ENCODE measurements at regions not wholly inside any gene's neighbourhood (a gene's known extent, or its start where the extent isn't known, plus 50 kb on each side); places are given as distances from the start of the nearest gene placed in this dataset.

DNA sequence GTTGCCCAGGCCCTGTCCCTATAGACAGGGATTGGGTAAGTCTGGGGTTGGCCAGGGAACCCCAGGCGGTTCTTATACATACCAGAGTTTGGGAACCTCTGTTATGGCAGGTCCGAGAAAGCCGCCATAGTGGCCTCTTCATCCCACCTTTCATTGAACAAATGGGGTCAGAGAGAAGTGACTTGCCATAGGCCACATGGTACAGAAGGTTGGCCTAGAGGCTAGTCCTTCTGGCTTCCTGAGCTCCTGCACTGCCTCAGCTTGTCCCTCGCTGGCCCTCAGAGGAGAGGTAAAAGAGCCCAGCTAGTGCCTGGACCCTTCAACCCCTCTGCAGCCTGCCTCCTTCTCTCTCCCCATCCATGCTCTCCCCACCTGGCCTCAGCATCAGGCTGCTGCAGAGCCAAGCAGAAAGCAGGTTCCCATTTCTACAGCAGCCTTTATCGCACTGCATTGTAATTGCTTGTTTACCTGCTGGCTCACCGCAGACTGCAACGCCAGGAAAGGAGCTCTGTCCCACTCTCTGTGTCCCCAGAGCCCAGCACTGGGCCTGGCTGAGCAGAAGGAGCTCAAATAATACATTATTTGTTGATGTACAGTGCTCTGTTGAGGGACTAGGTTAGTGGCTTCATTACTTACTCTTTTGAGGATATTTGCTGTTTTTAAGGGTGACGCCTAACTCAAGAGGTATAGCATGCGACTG is 103.6 kb downstream of the TRIM29 start:
- FAIRE-seq (no peak), DNase-seq (ENCODE audit: low spot score) (no peak)

DNA sequence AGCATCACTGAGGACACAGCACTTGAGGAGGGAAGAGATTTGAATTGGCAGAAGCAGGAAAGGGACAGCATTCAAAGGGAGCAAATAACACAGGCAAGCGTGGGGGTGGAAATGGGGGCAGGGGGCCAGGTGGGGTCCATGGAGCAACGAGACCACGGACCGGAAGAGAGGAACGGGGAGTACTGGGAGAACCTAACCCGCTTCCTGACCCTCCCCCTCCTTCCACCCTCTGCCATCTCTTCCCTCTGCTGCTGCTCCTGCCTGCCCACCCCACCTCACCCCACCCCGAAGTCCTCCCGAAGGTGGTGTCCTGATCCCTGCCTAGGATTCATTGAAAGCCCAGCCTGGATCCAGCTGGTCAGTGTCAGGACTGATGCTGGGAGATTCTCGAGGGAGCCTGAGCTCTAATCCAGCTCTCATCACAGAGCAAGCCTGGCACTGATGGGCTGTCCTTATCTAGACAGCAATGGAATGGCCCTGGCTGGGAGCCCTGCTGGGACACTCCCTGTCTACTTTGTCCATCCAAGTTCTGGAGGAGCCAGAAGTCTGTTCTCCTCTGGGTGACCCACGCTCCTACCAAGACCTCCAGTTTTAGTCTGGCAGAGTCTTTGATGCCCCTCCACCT is 105.0 kb downstream of the TRIM29 start:
- FAIRE-seq (no peak), DNase-seq (ENCODE audit: low spot score) (no peak)

DNA sequence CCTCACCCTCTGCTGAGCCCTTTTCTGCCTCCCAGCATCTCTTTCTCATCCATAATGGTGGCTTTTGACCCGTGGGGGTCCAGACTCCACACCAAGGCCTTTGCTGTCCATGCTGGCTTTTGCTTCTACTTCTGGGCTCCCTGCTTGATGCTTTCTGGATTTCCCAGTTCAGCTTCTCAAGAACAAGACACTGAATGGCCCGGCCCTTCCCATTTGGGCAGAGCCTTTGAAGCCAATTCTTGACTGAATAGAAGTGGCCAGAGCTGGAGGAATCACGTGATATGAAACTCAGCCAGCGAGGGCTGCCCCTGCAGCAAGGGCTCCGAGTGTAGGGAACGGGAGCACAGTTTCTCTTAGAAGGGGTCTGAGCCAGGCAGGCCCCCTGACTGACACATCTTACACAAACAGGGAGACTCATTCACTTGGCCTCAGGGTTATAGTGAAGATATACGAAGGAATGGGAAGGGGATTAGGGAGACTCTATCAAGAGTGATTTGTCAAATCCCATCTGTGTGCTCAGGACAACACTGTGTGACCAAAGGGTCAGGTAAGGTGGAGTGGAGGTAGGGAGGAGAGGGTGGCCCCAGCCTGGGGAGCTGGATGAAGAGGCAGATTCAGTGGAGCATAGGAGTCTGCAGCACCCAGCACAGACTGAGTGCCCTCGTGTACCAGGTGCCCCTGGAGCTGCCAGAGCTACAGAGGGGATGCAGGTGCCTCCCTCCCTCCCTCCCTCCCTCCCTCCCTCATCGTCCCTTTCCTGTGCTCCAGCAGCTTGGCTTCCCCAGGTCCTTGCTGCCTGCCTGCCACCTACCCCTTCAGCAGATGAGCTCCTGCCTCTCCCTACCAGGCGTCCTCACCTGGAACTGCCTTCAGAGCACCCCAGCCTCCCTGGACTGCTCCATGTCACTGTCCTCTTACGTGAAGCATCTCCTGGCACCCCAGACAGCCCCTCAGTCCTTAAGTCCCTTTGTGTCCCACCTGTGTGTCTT is 106.0 kb downstream of the TRIM29 start:
- DNase-seq (ENCODE audit: low spot score) (no peak), FAIRE-seq (no peak)

DNA sequence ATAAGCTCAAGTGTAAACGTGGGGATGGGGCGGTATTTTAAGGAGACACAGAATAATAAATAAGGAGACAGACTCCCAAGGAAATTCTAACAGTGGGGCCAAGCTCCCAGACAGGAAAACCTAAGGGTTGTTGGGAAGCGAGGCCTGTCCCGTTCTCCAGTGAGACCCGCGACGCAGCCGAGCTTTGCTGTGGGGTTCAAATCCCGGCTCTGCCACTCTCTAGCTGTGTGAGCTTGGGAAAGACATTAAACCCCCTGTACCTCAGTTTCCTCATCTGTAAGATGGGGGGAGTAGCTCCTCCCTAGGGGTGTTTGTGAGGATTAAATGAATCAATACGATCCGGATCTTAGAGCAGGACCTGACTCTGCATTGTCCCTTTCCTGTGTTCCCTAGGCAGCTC is 106.8 kb downstream of the TRIM29 start:
- FAIRE-seq (no peak), DNase-seq (ENCODE audit: low spot score) (no peak)

DNA sequence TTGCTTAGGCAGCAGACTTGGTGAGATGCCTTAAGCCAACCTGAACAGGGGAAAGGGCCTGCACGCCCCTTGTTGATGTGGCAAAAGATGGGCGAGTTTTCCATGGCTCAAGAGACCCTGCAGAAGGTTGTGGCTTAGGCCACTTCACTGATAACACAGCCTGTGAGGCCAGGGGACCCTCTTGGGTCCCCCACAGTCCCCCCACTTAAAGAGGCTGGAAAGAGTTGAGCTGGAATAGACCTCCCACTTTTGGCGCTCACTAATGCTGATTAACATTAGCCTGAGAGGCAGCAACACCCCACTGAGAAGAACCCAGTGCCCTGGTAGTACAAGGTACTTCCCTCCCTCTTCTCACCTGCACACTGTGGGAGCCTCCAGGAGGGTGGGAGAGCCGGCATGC is 107.5 kb downstream of the TRIM29 start:
- FAIRE-seq: no peak
- no peak for DNase-seq (ENCODE audit: low spot score)

DNA sequence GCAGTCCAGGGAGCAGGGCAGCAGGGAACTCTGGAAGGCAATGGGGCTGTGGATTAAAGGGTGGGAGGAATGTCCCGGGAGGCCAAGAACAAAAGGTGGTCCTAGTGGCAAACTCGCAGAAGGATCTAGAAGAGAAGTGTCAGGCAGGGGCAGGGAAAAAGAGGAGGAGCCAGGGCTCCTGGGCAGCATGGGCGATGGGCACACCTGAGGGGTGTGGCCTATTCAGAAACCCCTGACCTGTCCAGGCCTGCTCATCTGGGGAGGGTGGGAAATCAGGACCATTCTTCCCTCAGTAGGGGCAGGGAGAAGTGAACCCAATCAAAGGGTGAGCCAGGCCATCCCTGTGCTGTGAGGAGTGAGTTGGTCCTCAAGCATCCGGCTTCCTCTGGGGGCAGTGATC is 108.6 kb downstream of the TRIM29 start:
- DNase-seq (ENCODE audit: low spot score): no peak
- FAIRE-seq: no peak

DNA sequence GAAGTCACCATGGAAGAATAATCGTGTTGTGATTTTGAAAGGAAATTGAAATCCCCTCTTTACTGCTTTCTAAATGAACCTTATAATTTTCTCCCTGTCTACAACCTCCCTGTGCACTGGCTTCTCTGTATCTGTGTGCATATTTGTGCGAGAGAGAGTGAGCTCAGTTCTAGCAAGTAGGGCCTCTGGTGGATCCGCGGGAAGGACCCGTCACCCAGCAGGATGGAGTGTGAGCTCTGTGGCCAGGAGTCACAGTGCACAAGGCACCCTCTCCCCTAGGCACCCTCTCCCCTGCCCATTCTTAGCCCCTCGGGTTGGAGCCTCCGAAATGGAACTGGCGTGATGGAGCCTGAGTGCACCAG is 109.0 kb downstream of the TRIM29 start:
- no peak for FAIRE-seq
- no peak for DNase-seq (ENCODE audit: low spot score)

DNA sequence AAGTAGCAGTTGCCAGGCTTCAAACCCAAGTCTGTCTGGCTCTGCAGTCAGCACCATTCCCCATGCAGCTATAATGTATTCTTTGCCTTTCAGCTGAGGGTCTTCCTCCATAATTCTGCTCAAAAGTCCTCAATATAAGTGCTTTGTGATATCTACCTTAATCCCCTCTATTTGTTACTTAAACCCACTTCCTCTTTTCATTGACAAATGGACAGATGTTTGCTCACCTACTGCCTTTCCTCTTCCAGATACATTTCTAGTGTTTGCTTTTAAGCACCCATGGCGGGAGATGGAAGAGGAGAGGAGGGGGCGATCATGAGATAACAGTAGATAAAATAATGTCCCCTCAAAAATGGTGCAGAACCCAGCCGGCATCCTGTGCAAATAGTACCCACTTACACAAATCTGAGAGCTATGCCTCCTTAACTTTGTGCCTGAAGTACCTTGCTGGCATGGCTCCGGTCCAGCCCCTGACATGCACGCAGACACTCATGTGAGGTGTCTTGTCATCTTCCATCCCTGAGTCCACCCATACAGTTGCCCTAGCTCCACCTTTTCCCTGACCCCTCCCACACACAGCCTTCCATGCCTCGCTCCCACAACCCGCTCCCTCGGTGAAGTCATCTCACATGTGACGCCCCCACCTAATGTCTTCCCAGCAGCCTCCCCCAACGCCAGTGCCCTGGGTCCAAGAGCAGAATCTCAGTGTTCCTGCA is 109.6 kb downstream of the TRIM29 start:
- DNase-seq (ENCODE audit: low spot score): no peak

DNA sequence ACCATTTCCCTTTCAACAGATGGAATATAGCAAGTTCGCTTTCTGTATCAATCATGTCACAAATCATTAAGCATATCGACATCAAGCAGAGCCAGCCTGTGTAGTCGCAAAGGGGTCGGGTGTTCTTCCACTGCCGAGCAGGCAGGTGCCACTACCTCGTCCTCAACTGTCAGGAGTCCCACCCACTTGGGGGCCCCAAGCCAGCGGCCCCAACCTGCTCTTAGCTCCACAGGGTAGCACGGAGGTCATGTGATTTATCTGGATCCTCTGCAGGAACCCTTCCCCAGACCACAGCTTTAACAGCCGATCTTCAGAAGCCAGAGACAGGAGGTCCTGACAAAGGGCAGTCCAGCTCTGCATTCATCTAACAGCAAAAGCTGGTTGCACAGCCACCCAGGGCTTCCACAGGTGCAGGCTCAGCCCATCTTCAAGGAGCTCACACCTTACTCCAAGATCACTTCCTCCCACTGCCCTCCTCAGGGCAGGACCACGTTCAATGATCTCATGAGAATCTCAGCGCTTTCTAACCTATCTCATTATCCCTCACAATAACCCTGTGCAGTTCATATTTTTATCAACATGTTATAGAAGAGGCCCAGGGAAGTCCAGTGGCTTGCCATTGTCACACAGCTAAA is 110.2 kb downstream of the TRIM29 start:
- DNase-seq (ENCODE audit: low spot score) (no peak), FAIRE-seq (no peak)

More for the DNA sequence above, 109.6 kb downstream of the TRIM29 start:
- FAIRE-seq: no peak

DNA sequence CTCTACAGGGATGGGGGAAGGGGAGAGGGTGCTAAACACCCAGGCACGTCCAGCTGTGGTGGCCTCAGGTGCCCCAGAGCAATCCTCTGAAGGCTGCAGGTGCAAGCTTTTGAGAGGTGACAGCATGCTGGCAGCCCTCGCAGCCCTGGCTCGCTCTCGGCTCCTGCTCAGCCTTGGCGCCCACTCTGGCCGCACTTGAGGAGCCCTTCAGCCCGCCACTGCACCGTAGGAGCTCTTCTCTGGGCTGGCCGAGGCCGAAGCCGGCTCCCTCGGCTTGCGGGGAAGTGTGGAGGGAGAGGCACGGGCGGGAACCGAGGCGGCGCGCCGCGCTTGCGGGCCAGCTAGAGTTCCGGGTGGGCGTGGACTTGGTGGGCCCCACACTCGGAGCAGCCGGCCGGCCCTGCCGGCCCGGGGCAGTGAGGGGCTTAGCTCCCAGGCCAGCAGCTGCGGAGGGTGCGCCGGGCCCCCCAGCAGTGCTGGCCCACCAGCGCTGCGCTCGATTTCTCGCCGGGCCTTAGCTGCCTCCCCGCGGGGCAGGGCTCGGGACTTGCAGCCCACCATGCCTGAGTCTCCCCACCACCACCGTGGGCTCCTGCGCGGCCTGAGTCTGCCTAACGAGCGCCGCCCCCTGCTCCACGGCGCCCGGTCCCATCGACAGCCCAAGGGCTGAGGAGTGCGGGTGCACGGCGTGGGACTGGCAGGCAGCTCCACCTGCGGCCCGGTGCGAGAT is 112.1 kb downstream of the TRIM29 start:
- FAIRE-seq (no peak), DNase-seq (ENCODE audit: low spot score) (no peak)

DNA sequence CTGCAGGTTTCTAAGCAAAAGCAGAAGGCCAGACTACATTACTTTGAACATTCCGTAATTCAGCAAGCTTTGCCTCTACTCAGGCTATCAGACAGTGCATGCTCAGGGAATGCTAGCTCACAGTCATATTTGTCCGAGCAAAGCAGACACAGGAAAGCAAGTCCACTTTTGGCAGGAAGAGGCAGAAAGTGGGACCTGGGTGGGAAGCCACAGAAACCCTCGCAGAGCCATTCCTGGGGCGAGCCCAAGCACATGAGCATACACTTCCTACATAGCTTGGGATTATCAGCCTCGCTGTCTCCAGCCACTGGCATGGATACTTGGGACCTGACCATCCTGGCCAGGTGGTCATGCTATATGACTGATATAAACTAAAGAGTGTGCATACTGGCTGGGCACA is 113.3 kb downstream of the TRIM29 start:
- FAIRE-seq: no peak
- no peak for DNase-seq (ENCODE audit: low spot score)

DNA sequence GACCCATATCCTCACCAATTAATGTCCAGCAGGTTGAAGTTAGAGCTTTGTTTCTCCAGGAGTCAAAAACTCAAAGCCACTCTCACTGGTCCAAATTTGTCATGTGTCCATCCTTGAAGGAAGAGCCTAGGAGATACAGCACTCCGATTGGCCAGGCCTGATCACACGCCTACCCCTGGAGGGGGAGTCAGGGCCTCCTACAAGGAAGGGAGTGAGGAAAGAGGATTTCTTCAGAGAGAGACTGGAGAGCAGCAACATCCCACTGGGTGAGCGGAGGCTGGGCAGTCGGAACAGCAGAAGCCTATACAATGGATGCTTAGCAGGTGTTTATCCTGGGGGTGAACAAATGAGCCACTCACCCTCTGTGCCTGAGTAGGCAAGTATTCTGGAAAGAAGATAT is 113.9 kb downstream of the TRIM29 start:
- DNase-seq (ENCODE audit: low spot score) (no peak), FAIRE-seq (no peak)

DNA sequence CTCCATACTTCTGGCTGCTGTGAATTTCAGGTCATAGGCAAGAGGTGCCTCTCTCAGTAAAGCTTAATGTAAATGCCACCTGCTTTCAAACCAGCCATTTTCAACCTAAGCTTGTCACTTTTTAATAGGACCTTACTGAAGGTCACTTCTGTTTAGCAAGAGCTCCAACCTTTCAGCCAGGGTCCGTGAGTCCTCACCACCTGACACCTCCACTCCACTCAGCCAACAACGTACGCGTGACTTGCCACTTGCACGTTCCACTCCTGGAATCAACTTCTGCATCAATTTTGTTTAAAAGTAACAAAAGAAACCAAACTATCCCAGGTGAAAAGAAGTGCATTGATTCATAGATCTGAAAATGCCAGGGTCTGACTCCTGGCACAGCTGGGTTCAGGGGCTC is 114.4 kb downstream of the TRIM29 start:
- no peak for FAIRE-seq

DNA sequence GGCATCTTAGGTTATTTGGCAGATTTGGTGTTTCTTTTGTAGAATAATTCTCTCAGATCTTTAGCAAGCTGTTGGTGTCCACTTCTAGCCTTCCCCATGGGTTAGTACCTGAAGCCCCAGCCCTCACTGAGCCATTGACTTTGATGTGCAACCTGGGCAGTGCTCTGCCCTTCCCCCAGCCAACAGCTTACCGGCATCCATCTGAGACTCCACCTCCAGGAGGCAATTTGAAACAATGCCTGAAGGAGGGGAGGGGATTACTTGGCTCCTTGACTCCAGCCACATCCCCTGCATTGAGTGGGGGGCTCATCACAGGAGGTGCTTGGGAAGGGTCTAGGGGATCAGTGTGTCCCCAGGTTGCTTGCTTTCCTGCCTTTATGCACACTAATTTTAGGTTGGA is 114.8 kb downstream of the TRIM29 start:
- DNase-seq (ENCODE audit: low spot score) (no peak), FAIRE-seq (no peak)

More for the DNA sequence above, 114.4 kb downstream of the TRIM29 start:
- DNase-seq (ENCODE audit: low spot score): no peak

DNA sequence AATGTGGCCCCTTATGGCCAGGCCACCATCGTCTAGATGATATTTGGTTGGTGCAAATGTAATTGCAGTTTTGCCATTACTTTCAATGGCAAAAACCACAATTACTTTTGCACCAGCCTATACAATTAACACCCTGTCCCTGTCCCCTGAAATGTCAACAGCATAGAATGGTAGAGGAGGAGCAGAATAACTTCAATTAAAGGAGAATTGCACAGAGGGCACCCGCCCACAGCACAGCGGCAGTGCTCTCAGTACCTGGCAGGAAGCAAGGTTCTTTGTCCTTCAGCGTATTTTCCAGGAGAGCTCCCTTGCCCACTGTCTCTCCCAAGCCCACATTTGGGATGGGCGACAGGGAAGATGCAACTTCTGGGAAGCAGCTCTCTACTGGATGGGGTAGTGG is 115.3 kb downstream of the TRIM29 start:
- no peak for DNase-seq (ENCODE audit: low spot score)
- FAIRE-seq: no peak

DNA sequence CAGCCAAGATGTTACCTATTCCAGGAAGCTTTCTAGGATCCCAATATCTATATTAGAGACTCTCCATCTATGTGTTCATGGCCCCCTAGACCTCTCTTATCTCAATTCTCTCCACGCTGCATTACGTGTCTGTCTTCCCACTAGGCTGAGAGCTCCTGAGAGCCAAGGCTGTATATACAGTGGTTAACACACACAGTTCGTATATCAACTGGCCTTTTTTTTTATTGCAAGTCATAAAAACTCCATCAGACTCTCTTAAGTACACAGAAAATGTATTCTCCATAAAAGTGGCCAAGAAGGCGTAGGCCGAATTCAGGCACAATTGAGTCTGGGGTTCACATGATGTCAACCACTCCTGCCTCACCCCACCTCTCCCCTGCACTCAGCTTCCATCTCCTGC is 115.9 kb downstream of the TRIM29 start:
- FAIRE-seq (no peak), DNase-seq (ENCODE audit: low spot score) (no peak)

DNA sequence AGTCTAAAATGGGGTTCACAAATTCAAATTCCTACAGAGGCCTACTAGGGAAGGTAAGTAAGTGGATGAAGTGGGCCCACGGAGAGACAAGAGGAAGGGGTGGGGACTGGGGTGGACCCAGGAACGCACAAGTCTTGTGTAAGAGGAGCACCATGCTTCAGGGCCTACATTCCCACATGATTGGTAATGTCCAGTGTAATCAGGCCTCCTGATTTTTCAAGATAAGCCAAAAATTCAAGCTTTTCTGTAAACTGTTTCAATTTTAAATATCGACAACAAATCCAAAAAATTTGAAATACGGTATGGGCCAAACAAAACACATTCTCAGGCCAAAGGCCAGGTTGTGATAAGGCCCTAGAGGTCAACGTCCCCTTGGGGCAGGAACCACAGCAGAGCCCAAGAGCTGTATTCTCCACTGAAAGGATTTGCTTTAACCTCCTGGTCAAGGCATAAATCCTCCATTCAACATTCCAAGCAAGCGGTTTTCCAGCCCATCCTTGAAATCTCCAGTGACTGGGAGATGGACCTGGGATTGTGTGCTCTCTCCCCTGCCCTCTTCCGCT is 116.4 kb downstream of the TRIM29 start:
- DNase-seq (ENCODE audit: low spot score): no peak
- no peak for FAIRE-seq

DNA sequence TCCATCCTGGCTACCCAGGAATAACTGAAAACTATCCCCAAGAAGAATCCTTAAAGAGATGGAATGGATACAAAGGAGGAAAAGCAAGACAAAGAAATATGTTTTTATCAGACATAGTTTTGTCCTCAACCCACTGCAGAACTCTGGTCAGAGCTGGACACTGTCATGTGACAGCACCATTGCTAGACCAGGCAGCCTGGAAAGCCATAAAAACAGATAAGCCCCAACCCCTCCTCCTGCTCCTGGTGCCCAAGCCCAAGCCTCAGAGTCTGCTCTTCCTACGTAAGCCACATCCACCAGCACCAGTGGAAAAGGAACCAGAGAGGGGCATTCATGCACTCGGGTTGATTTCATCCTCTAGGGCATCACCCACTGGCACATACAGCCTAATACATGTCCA is 116.9 kb downstream of the TRIM29 start:
- FAIRE-seq: no peak
- DNase-seq (ENCODE audit: low spot score): no peak

DNA sequence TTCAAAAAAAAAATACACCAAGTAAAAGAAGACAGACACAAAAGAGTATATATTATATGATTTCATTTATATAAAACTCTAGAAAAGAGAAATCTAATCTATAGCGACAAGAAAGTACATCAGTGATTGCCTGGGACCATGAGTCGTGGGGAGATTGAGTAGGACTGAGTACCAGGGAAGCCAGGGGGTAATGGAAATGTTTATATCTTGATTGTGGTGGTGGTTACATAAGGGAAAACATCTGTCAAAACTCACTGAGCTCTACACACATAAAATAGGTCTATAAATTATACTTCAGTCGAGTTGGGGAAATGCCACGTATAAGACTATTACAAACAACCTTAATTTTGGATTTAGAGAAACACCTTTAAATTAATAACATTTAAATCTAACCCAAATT is 117.4 kb downstream of the TRIM29 start:
- no peak for DNase-seq (ENCODE audit: low spot score)
- no peak for FAIRE-seq

DNA sequence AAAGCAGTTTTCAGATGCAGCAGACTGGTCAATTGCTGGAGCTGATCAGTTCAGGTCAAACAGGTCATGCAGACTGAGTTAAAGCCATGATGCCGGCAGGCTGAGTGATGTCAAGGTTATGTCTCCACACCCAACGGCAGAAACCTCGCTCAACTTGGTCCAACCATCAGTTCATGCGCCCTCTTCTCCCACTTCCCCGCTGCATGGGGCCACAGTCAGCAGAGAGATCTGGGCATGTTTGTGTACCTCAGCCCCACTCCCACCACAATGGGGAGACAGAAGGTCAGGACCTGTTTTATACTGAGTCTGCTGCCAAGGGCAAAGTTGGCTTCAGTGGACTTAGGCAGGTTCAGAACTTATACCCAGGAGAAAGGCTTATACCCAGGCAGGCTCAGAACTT is 118.7 kb downstream of the TRIM29 start:
- FAIRE-seq: no peak
- no peak for DNase-seq (ENCODE audit: low spot score)

All from RCC 7860 (cell line).